Activated CD4-positive, CD25-positive, alpha-beta regulatory T cell treated with anti-CD3 and anti-CD28 coated beads, Interleukin-2, amount 50 U/mL, for 72 hours (primary cell): ENCODE measurements at regions not wholly inside any gene's neighbourhood (a gene's known extent, or its start where the extent isn't known, plus 50 kb on each side); places are given as distances from the start of the nearest gene placed in this dataset.

ENCODE experiments used
- DNase-seq: peaks from one replicate; pipeline ENCODE4 v3.0.0; 2021

GRCh38 chrX:9148615-9149399, 114.9 kb upstream of the FAM9B start:
- DNase-seq: no peak

GRCh38 chrX:9149501-9150245, 115.7 kb upstream of the FAM9B start:
- DNase-seq: no peak

- no peak for DNase-seq
These were observed 117.9 kb upstream of the FAM9B start for GRCh38 chrX:9151772-9152307.

- no peak for DNase-seq
These were observed 119.4 kb upstream of the FAM9B start for GRCh38 chrX:9153300-9153699.

- DNase-seq: no peak
These were observed 124.7 kb upstream of the FAM9B start for GRCh38 chrX:9158611-9159010.

- DNase-seq: no peak
These were observed 126.9 kb upstream of the FAM9B start for GRCh38 chrX:9160698-9161329.

- no peak for DNase-seq
These were observed 128.8 kb upstream of the FAM9B start for GRCh38 chrX:9162698-9163097.

GRCh38 chrX:9163214-9163709, 129.3 kb upstream of the FAM9B start:
- DNase-seq: no peak

- DNase-seq: no peak
These were observed 130.2 kb upstream of the FAM9B start for GRCh38 chrX:9164086-9164485.

- DNase-seq: no peak
These were observed 130.9 kb upstream of the FAM9B start for GRCh38 chrX:9164533-9165426.

GRCh38 chrX:9166584-9166944, 132.6 kb upstream of the FAM9B start:
- DNase-seq: no peak

GRCh38 chrX:9171841-9172463, 138.0 kb upstream of the FAM9B start:
- DNase-seq: no peak

- DNase-seq: no peak
These were observed 138.5 kb upstream of the FAM9B start for GRCh38 chrX:9172464-9172850.

- DNase-seq: no peak
These were observed 146.7 kb upstream of the FAM9B start for GRCh38 chrX:9180623-9181022.

GRCh38 chrX:9182041-9182440, 148.1 kb upstream of the FAM9B start:
- DNase-seq: no peak

GRCh38 chrX:9183481-9183880, 149.6 kb upstream of the FAM9B start:
- DNase-seq: no peak

- no peak for DNase-seq
These were observed 150.3 kb upstream of the FAM9B start for GRCh38 chrX:9184211-9184610.

GRCh38 chrX:9188117-9188516, 154.2 kb upstream of the FAM9B start:
- no peak for DNase-seq

- DNase-seq: no peak
These were observed 155.4 kb upstream of the FAM9B start for GRCh38 chrX:9189286-9189685.

- DNase-seq: no peak
These were observed 157.5 kb upstream of the FAM9B start for GRCh38 chrX:9191392-9191791.

- no peak for DNase-seq
These were observed 161.4 kb upstream of the FAM9B start for GRCh38 chrX:9195199-9195880.
